ENCODE measurements at regions not wholly inside any gene's neighbourhood (a gene's known extent, or its start where the extent isn't known, plus 50 kb on each side); places are given as distances from the start of the nearest gene placed in this dataset.

- Histone ChIP-seq H4K20me1 (ENCODE audit: insufficient read depth, poor library complexity, severe bottlenecking) (no peaks in the 10 kb centered on the region), H3K36me3 (replicated peaks; ENCODE audit: insufficient read depth, low read depth) (no peaks in the 10 kb centered on the region), H3K4me3 (no peak overlapping the region), H3K4me1 (ENCODE audit: insufficient read depth) (peaks cover 15% of the 10 kb centered on the region), H3K9me3 (ENCODE audit: low read depth) (no peaks in the 10 kb centered on the region), H3K79me2 (no peaks in the 10 kb centered on the region), H3K27ac (no peak overlapping the region), H3K27me3 (no peaks in the 10 kb centered on the region), H3K9me2 (replicated peaks; ENCODE audit: insufficient read depth) (no peaks in the 10 kb centered on the region), H2AFZ (no peak overlapping the region), H3K4me2 (no peak overlapping the region)
- TF ChIP-seq CTCF (IDR thresholded peaks at IDR 0.05; ENCODE audit: poor library complexity) (no peak), EZH2 (IDR thresholded peaks at IDR 0.05; ENCODE audit: borderline replicate concordance) (no peak), EZH2phosphoT487 (IDR thresholded peaks at IDR 0.05; ENCODE audit: low read depth, severe bottlenecking, unreplicated experiment) (no peak)
- WGBS (ENCODE audit: low lambda C conversion rate, missing lambda C conversion rate): 65% methylated on average over 1 of the region's 1 CpG
- no peak for DNase-seq (ENCODE audit: low spot score)
Measured at GRCh38 chr9:84122572-84122971, 142.0 kb downstream of the RMI1 start.

- H3K4me1 ChIP-seq (ENCODE audit: insufficient read depth): peaks cover 15% of the 10 kb centered on the region
- no peak overlapping the region for H3K27ac ChIP-seq
- TF ChIP-seq EZH2 (IDR thresholded peaks at IDR 0.05; ENCODE audit: borderline replicate concordance) (no peak), CTCF (IDR thresholded peaks at IDR 0.05; ENCODE audit: poor library complexity) (no peak), EZH2phosphoT487 (IDR thresholded peaks at IDR 0.05; ENCODE audit: low read depth, severe bottlenecking, unreplicated experiment) (no peak)
- H3K9me2 ChIP-seq (replicated peaks; ENCODE audit: insufficient read depth): no peaks in the 10 kb centered on the region
- H3K9me3 ChIP-seq (ENCODE audit: low read depth): no peaks in the 10 kb centered on the region
- H3K4me2 ChIP-seq: peak overlapping the region; percentile 36
- H3K27me3 ChIP-seq: no peaks in the 10 kb centered on the region
- H4K20me1 ChIP-seq (ENCODE audit: insufficient read depth, poor library complexity, severe bottlenecking): no peaks in the 10 kb centered on the region
- no peak overlapping the region for H2AFZ ChIP-seq
- WGBS (ENCODE audit: low lambda C conversion rate, missing lambda C conversion rate): 47% methylated on average over 3 of the region's 3 CpGs
- no peaks in the 10 kb centered on the region for H3K79me2 ChIP-seq
- no peak overlapping the region for H3K4me3 ChIP-seq
- H3K36me3 ChIP-seq (replicated peaks; ENCODE audit: insufficient read depth, low read depth): no peaks in the 10 kb centered on the region
- DNase-seq (ENCODE audit: low spot score): no peak
Measured at GRCh38 chr9:84123648-84124406, 143.2 kb downstream of the RMI1 start.

- TF ChIP-seq CTCF (IDR thresholded peaks at IDR 0.05; ENCODE audit: poor library complexity): no peak
- TF ChIP-seq EZH2phosphoT487 (IDR thresholded peaks at IDR 0.05; ENCODE audit: low read depth, severe bottlenecking, unreplicated experiment): no peak
- TF ChIP-seq EZH2 (IDR thresholded peaks at IDR 0.05; ENCODE audit: borderline replicate concordance): no peak
- H2AFZ ChIP-seq: no peak overlapping the region
Measured at GRCh38 chr9:84125046-84125445, 144.4 kb downstream of the RMI1 start.

More at GRCh38 chr9:84125046-84125445, 144.4 kb downstream of the RMI1 start:
- WGBS (ENCODE audit: low lambda C conversion rate, missing lambda C conversion rate): 97% methylated on average over 2 of the region's 2 CpGs
- H3K4me1 ChIP-seq (ENCODE audit: insufficient read depth): peaks cover 15% of the 10 kb centered on the region
- DNase-seq (ENCODE audit: low spot score): no peak
- no peaks in the 10 kb centered on the region for H3K27me3 ChIP-seq
- H3K27ac ChIP-seq: no peak overlapping the region
- no peaks in the 10 kb centered on the region for H3K9me3 ChIP-seq (ENCODE audit: low read depth)
- H3K4me2 ChIP-seq: no peak overlapping the region
- H3K4me3 ChIP-seq: no peak overlapping the region
- H3K79me2 ChIP-seq: no peaks in the 10 kb centered on the region
- no peaks in the 10 kb centered on the region for H3K9me2 ChIP-seq (replicated peaks; ENCODE audit: insufficient read depth)
- no peaks in the 10 kb centered on the region for H3K36me3 ChIP-seq (replicated peaks; ENCODE audit: insufficient read depth, low read depth)
- H4K20me1 ChIP-seq (ENCODE audit: insufficient read depth, poor library complexity, severe bottlenecking): no peaks in the 10 kb centered on the region

Measured in hepatocyte (in vitro differentiated cells).